GM18508 (cell line): ENCODE measurements at regions not wholly inside any gene's neighbourhood (a gene's known extent, or its start where the extent isn't known, plus 50 kb on each side); places are given as distances from the start of the nearest gene placed in this dataset.

Experiments used
- ATAC-seq: cut with Tn5 transposase; IDR thresholded peaks from one replicate; pipeline ENCODE4 v1.9.1; 2021; ENCODE audit warnings: moderate number of reproducible peaks; ENCODE audit not compliant: insufficient read depth, unreplicated experiment

DNA sequence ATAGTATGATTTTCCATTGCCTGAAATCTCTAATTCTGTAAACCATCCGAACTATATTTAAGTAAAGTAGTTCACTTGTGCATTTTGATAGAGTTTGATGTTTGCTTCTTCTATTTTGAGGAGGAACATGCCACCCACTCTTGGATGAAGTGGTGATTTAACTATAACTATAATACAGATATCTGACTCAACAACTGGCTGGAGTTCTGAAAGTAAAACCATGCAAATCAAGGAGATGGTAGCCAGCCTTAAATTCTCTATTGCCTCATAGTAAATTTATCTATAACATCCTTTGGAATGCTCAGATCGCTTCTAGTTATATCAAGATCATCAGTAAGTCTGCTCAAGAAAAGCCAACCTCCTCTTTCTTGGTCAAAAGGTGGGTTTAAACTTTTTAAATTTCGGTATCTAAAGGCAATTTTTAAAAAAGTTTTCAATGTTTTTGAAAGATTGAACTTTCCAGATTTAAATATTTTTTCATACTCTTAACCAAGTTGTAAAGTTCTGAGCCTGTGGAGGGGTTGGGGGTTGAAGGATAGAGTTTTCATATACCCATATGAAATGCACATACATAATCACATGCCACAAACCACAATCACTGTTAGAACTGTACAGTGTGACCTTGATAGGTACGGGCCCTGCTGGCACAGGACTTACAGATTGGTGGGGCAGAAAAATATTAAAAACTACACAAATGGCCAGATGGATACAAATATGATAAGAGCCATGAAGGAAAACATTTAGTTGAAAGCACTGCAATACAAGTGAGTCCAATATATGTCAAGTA, 90.5 kb upstream of the RFC3 start:
- ATAC-seq, result no peak

DNA sequence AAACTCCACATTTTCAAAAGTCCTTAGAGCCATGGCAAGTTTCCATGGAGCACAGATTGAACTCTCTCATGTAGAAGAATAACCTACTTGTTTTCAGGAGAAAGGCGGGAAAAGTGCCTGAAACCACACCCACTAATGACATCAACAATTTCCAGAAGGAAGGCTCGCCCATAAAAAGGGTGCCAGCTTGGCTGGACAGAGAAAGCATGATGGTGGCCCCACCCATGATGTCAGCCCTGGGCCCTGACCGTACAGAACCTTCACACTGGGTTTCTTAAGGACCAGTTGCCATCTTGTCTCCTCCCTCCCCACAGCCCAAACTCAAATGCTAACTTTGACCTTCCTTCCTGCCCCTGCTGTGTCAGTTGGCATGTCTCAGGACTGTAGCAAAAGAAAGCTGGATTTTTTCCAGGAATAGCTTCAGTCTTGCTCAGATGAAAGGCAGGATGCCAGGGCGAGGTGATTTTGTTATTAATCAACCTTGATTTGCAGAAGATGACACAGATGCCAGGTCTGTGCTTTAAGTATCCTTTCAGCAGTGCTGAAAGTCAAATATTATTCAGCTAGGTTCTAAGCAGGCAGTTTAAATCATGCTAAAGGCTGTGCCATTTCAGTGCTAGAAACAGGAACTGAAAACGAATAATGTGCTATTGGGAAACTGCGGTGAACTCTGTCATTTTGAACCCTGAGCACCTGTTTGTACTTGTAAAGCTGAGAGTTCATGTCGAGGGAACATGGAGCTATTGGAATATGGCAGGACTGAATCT, 89.5 kb upstream of the RFC3 start:
- peak; percentile 81 for ATAC-seq

DNA sequence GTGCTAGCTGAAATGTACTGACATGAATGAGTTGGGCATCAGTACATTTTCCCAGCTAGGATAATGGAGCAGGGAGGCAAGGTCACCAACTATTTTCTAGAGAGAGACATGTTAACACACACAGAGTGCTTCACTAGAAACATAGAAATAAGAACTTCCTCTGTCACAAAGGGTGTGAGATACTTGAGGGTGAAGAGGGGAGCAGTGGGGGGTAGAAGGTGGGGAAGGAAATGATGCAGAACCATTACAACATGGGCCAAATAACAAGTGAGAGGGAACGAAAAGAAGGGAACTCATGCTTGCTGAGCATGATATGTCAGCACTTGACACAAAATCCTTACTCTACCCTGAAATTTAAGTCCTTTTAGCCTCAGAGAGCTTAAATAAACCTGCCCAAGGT, 87.8 kb upstream of the RFC3 start:
- no peak for ATAC-seq

DNA sequence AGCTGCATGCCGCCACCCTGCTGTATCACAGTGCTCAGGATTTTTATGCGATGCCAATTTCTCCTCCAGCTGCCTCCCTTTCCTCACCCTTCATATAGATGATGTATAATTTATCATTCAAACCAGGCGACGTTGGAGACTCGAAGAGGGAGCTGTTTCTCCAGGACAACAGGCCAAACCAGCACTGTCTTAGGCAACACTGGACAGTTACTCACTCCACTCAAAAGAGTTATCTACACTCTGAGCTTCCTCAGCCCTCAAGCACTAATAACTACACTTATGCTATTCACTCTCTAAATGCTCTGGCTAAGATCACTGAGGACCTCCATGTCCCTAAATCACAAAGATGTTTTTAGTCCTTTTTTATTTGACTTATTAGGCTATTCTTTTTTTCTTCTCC, 87.3 kb upstream of the RFC3 start:
- ATAC-seq, result no peak

DNA sequence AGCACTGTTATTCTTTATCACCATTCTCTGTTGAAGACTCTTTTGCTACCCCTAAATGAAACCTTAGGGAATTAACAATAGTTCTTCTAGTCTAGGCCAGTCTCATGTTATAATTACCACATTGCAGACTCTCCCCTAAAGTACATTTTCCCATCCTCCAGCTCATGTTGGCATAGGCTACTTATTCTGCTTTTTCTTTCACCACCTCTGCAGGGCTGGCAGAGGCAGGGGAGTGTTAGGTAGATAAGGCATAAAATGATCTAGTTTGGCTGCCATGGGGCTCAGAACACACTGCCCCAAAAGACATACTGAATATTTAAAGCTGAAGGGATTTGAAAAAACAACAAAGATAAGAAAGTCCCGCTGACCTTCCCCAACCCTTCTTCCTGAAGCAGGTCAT, 82.7 kb upstream of the RFC3 start:
- ATAC-seq, result no peak

DNA sequence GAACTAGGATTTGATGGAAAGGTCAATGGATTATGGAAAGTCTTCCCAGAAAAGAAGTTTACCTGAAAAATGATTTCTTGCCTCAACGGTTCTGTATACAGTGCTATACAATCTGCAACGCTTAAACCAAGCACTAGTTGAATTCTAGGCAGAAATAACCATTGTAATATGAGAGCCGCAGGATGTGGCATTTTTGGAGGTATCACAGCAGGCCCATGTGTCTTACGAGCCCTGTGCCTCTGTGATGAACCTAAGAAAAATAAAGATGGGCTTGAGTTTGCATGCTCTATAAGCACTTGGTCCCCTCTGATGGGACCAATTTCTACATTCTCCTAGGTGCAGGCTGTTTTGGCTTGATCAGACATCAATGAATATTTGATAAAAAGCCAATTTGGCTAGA, 78.7 kb upstream of the RFC3 start:
- no peak for ATAC-seq

DNA sequence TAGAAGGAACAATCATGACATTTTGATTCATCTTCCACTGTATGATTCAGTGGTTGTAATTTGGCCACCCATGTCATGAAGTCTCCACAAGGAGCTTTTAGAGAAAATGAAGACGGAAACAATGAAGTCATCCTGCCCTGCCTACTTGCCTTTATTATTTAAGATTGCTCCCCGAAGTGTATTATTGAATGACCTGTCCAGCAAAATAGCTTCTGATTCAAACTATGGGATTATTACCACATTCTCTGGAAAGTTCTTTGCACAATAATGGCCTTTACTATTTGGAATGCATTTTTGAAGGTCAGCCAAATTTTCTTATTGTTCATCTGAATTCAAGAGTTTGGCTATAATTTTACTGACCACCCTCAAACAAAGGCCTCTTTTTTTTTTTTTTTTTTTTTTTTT, 77.8 kb upstream of the RFC3 start:
- no peak for ATAC-seq

DNA sequence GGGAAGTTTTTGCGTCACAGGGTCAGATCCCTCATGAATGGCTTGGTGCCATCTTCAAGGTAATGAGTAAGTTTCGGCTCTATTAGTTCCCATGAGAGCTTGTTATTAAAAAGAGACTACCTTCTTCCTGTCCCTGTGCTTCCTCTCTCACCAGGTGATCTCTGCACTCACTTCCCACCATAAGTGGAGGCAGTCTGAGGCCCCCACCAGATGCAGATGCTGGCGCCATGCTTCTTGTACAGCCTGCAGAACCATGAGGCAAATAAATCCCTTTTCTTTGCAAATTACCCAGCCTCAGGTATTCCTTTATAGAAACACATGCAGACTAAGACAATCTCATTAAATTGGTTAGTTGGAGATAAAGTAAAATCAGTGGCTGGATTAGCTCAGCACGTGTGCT, 75.6 kb upstream of the RFC3 start:
- no peak for ATAC-seq

DNA sequence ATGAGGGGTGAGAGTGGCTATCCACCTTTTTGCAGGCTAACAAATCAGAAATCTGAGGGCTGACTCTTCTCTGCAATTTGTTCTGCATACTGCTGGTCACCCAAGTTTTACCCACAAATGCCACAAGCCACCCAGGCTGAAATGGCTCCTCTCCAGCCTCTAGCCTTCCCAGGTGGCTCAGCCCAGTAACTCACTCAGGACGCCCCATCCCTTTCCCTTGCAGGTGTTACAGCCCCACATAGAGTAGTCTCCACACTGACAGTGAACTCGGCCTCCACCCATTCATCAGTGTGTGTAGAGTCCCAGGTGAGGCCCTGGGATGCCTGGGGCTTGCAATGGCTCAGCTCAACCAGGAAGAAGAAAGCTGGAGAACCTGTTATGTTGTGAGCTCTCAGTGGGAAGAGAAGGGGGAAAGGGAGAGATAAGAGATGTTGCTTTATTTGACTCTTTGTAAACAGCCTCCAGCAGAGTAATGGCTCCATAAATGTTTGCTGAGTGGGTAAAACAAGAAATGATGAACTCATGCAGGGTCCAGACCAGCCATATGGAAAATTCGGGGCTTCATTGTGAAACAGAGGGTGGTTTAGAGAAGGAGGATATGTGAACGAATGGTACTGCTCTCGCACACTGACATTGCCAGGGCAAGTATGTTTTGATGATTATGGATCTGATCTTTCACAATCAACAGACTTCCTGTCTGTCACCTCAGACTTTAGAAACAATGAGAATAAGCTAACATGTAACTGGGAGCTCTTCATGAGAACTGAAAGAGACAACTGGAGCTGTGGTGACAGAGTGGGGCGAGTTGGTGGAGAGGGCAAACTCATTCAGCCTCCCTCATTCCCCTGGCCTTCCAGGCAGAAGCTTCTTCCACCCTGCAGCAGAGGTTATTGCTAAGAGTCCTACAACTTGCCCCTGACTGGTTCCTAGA, 74.2 kb upstream of the RFC3 start:
- peak; percentile 78 for ATAC-seq

DNA sequence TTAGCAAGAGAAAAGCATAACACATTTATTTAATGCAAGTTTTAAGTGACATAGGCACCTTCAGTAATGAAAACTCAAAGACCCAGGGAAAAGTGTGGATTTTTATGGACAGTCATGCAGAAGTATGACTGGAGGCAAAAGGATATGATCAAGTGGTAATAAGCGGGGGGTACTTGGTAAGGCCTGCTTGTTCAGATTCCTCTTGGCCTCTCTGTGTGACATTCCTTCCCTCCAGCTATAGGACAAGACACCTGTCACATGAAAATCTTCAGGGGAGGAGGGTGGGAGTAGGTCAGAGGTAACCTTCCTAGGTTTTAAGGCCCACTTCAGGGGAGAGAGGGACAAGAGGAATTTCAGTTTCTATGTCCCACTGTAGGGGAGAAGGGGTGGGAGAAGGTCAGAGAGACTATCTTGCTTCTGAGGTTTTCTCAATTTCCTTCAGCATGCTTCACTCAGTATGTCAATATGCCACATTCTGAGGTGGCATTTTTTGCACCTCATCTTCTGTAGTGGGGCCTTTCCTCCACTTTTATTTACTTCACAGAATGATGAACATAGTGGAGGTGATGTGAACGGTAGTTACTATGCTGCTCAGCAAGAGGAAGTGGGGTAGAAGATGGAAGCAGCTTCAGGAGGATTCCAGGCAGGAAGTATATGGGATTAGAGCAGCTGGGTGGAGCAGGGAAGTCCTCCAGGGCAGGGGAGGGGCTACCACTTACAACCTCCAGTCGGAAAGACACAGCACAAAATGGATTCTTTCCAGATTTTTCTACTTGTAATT, 73.2 kb upstream of the RFC3 start:
- no peak for ATAC-seq

DNA sequence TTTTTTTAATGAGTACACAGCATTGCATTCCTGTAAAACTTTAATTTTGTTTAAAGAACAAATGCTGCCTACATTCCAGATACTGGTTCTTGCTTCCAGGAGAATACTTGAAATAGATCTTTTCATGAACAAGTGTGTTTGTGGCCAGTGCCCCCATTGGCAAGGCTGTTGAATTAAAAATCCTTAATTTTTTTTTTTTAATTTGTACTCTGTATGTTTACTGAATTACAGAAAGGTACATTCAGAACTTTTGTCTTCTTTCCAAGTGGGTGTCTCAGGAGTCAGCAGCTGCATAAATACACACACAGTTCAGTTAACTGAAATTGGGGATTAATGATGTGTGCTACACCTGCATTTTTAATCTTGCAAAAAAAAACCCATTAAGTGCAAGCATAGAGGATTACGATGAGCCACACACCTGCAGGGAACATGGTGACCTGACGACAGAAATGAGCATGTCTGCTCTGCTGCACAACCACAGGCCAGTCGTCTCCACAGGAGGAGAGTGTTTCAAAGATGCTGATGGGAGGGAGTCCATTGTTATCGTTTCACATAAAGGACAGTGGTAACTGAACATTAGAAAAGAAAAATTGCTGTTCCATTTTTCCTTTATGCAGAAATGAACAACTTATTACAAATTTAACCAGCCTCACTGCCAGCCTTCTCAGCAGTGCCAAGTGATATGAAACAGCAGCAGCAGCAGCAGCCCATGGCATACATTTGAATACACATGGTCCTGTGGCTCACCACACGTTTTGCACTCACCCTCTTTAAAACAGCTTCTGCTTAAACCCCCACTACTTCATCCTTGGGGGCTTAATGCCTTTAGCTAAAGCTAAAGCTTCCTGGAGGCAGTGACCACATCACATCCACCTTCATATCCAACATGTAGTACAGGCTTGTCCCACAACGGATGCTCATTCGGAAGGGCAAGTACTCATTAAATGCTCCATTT, 72.3 kb upstream of the RFC3 start:
- ATAC-seq, result peak; percentile 33

DNA sequence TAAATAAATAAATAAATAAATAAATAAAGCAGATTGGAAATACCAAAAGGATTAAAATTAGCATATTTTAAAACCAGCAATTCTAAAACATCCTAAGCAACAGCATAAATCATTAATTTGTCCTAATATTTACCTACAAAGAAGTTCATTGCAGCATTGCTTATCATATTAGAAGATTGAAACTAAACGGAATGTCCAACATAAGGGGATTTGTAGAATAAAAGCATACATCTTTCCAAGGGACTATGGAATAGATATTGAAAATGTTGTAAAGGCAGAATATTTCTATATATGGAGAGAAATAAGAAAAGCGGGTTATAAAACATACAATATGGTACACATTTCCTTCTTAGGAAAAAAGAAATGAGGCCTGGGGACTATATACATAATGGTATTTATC, 71.1 kb upstream of the RFC3 start:
- ATAC-seq, result no peak

DNA sequence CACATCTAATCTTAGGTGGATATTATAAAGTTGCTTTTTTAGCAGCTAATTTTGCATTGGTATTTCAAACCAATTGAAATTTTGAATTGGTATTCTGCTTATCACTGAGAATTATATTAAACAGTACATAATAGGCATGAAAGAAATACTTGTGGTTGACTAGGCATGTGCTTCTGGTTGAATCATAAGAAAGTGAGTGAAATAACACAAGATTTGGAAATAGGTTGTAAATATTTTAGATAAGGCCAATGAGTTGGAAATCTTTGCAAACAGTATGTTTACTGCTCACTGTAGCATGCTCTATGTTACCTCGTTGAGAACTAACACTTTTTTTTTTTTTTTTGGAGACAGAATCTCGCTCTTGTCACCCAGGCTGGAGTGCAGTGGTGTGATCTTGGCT, 66.8 kb upstream of the RFC3 start:
- no peak for ATAC-seq

DNA sequence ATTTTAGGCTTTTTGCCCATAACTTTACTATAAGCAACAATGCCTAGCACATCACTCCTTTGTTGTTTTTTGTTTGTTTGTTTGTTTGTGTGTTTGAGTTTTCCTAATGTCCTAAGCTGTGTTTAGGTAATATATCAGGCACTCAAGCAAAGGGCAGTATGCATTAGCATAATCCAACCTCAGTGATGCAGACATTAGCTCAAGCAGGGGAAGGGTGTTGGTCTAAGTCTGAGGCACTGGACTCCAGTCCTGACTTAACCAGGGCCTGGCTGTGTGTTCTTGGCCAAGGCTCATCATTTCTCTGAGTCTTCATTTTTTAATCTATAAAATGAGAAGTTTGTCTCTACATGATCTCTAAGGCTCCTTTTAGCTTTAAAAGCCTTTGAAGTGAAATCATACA, 65.9 kb upstream of the RFC3 start:
- ATAC-seq, result no peak

DNA sequence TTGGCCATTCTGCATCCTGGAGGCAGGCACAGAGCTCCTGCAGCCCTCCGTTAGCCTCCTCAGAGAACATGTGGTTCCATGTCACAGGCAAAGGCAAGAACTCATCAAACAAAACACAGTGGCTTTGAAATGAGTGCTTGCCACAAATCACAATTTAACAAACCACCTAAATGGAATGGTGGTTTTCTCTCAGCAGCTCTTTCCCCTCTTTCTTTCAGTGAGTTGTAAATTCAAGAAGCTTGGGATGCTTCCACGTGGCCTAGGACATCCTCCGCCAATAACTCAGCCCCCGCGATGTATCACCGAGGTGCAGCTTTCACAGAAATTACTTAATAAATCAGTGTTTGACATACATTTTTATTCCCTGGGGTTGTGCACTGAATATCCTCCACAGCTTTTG, 65.4 kb upstream of the RFC3 start:
- no peak for ATAC-seq

DNA sequence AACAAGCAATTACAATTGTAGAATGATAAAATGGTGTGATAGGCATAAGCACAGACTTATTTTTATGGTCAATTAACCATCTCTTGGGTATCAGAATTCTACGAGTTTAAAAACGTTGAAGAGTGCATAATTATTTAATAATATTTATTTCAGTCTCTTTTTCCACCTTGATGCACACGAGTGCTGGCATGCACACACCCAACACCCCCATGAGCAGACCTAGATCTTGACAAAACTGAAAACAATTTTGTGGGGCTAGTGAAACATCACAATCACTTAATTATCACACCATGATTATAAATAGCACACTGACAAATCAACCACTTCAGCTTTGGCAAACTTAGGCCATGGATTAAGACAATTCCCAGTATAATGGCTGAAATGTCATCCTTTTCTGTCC, 61.0 kb upstream of the RFC3 start:
- ATAC-seq, result no peak

DNA sequence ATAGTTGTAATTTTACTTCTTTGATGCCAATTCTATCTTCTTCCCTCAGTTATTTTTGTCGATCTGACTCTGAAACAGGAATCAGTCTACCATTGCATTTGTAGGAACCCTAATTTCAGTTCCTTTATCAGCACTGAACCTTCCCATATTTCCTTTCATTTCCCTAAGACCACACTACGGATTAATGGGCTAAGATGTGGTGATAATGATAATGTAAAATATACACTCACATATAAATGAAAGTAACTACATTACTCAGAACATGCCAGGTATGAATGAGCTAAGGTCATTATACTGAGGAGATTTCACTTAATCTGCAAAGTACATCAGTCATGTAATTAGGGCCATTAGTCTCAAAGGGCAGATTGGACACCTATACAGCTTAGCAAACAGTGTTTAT, 60.2 kb upstream of the RFC3 start:
- peak; percentile 76 for ATAC-seq

DNA sequence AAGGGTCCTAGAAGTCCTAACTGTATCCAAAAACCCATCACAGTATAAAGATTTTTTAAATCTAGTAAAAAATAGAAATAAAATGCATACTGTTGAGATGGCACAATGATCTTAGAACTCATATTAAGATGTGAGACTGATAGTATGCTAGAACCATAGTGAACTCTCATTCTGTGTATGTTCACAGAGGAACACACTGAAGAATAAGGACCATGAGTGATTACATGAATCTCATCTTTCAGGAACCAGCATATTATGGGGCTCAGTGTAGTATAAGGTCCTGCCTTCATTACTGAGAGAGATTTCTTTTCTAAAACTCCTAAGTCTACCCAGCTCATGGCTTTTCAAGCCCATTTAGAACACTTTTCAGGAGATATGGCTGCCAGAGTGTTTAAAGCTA, 59.8 kb upstream of the RFC3 start:
- peak; percentile 50 for ATAC-seq

DNA sequence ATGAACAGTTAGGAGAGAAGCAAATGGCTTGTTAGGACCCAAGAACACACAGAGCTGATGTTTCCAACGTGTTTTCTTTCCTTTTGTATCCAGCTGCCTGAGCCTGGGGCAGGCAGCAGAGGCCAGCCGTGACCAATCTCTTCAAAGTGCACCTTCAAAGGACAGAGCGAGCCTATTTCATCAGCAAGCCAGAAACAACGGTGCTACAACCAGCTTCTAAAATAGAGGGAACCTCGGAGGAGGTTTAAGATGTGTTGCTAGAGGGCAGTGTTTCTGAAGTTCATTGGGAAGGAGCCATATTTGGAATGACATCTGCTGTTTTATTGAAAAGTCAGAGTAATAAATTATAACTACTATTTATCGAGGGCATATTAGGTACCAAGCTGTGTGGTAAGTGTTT, 56.2 kb upstream of the RFC3 start:
- no peak for ATAC-seq
